Endothelial cell of umbilical vein (primary cell): ENCODE measurements at regions not wholly inside any gene's neighbourhood (a gene's known extent, or its start where the extent isn't known, plus 50 kb on each side); places are given as distances from the start of the nearest gene placed in this dataset.

Source experiments
- BruUV-seq: library from RNA; stranded (reverse); fragments of 400-500 nt; replicated peaks from 2 replicates; lab custom pipeline; 2021; lab: Mats Ljungman, UMichigan
- CTCF ChIA-PET: fragments of 300-600, 350-600 bp; sonication (Branson Sonifier 250); formaldehyde crosslinking; loops from one replicate; lab custom pipeline; 2021; ENCODE audit warnings: antibody characterized with exemption, inconsistent platforms; lab: Charles Lee
- POLR2A ChIA-PET: fragments of 300-600, 350-600 bp; sonication (Branson Sonifier 250); formaldehyde crosslinking; loops from one replicate; lab custom pipeline; 2021; ENCODE audit warnings: antibody characterized with exemption, inconsistent platforms; lab: Charles Lee
- DNase-seq: peaks from one replicate; pipeline ENCODE4 v3.0.0-alpha.2; 2011; ENCODE audit warnings: low read depth, low spot score
- FAIRE-seq: peaks from 2 replicates; lab custom pipeline; 2011; peaks lifted over from hg19 to GRCh38; lab: Jason Lieb, UNC
- H2AFZ ChIP-seq: 2 replicates; pipeline ENCODE4 v1.6.0; 2012; ENCODE audit warnings: low read depth, low read length, control low read depth, inconsistent platforms
- H3K27ac ChIP-seq: 2 replicates; pipeline ENCODE4 v1.5.1; 2011; ENCODE audit warnings: low read depth, mild to moderate bottlenecking, control low read depth, low read length, moderate library complexity; ENCODE audit not compliant: insufficient read depth
- H3K27me3 ChIP-seq, 2 experiments: 2 replicates each; pipeline versions ENCODE4 v1.6.0 to v1.6.1; 2011; ENCODE audit warnings: low read length in 2 of 2, mixed read lengths in 1 of 2; ENCODE audit not compliant: control insufficient read depth in 2 of 2, insufficient read depth in 2 of 2
- H3K36me3 ChIP-seq, 2 experiments: 2 replicates in 1 of 2; 3 replicates in 1 of 2; pipeline ENCODE4 v1.5.1; 2011; ENCODE audit warnings: low read length in 2 of 2, mild to moderate bottlenecking in 1 of 2, moderate library complexity in 1 of 2; ENCODE audit not compliant: control insufficient read depth in 2 of 2, insufficient read depth in 2 of 2; ENCODE audit errors: extremely low read depth in 1 of 2
- H3K4me1 ChIP-seq: 3 replicates; pipeline ENCODE4 v1.5.1; 2011; ENCODE audit warnings: mild to moderate bottlenecking, low read length; ENCODE audit not compliant: control insufficient read depth, insufficient read depth; ENCODE audit errors: extremely low read depth
- H3K4me2 ChIP-seq: 2 replicates; pipeline ENCODE4 v1.6.1; 2011; ENCODE audit warnings: low read length, control low read depth, mixed read lengths; ENCODE audit not compliant: insufficient read depth
- H3K4me3 ChIP-seq, 3 experiments: fragments of 200-600 bp in 1 of 3; sonication (generic), shearing (Covaris generic) in 1 of 3; replicated peaks in 1 of 3; 2 replicates each; pipeline ENCODE4 v1.5.1; 2011 to 2016; ENCODE audit warnings: control low read depth in 3 of 3, low read length in 3 of 3, mild to moderate bottlenecking in 2 of 3, inconsistent platforms in 1 of 3, low read depth in 1 of 3, moderate library complexity in 1 of 3; ENCODE audit not compliant: insufficient read depth in 1 of 3
- H3K79me2 ChIP-seq: 2 replicates; pipeline ENCODE4 v1.6.0; 2012; ENCODE audit warnings: low read length, inconsistent platforms; ENCODE audit not compliant: control insufficient read depth, insufficient read depth
- H3K9ac ChIP-seq: replicated peaks from 2 replicates; pipeline ENCODE3; 2011; ENCODE audit warnings: low read length, control low read depth; ENCODE audit not compliant: insufficient read depth; ENCODE audit errors: extremely low read depth
- H3K9me1 ChIP-seq: replicated peaks from 3 replicates; pipeline ENCODE4 v1.6.0; 2011; ENCODE audit warnings: mild to moderate bottlenecking, low read length; ENCODE audit not compliant: control insufficient read depth, insufficient read depth; ENCODE audit errors: extremely low read depth
- H3K9me3 ChIP-seq: replicated peaks from 2 replicates; pipeline ENCODE4 v1.5.1; 2012; ENCODE audit warnings: low read length, inconsistent platforms; ENCODE audit not compliant: control insufficient read depth, insufficient read depth
- H4K20me1 ChIP-seq: replicated peaks from 2 replicates; pipeline ENCODE3; 2011; ENCODE audit warnings: mild to moderate bottlenecking, low read length; ENCODE audit not compliant: control insufficient read depth, insufficient read depth; ENCODE audit errors: extremely low read depth
- CTCF ChIP-seq, 2 donors: IDR thresholded peaks; 1 replicate in 1 of 2; 2 replicates in 1 of 2; pipeline ENCODE4 v1.5.1; 2011; ENCODE audit warnings: low read length in 2 of 2, mild to moderate bottlenecking in 2 of 2, moderate library complexity in 2 of 2, control low read depth in 1 of 2, inconsistent platforms in 1 of 2, low read depth in 1 of 2; ENCODE audit not compliant: insufficient read depth in 1 of 2; ENCODE audit errors: extremely low read depth in 1 of 2
- EZH2 ChIP-seq: IDR thresholded peaks from 2 replicates; pipeline ENCODE4 v1.6.1; 2012; ENCODE audit warnings: borderline replicate concordance, low read depth, mild to moderate bottlenecking, moderate library complexity, low read length, inconsistent platforms; ENCODE audit not compliant: severe bottlenecking
- FOS ChIP-seq: IDR thresholded peaks from 2 replicates; pipeline ENCODE4 v1.6.1; 2011; ENCODE audit warnings: mild to moderate bottlenecking, low read length, moderate library complexity, borderline replicate concordance; ENCODE audit not compliant: insufficient read depth
- GATA2 ChIP-seq: IDR thresholded peaks from 2 replicates; pipeline ENCODE4 v1.7.0; 2011; ENCODE audit warnings: low read depth, mild to moderate bottlenecking, moderate library complexity, mixed read lengths, low read length; ENCODE audit not compliant: insufficient read length, insufficient read depth
- JUN ChIP-seq: IDR thresholded peaks from 2 replicates; pipeline ENCODE4 v1.6.1; 2011; ENCODE audit warnings: borderline replicate concordance, low read depth; ENCODE audit not compliant: insufficient read length, insufficient read depth
- MAX ChIP-seq: IDR thresholded peaks from 2 replicates; pipeline ENCODE4 v1.6.1; 2011; ENCODE audit not compliant: insufficient read depth, insufficient read length
- MYC ChIP-seq: IDR thresholded peaks from one replicate; pipeline ENCODE4 v1.6.1; 2011; ENCODE audit warnings: mild to moderate bottlenecking, low read depth, low read length
- POLR2A ChIP-seq: IDR thresholded peaks from 2 replicates; pipeline ENCODE4 v1.6.1; 2012; ENCODE audit warnings: low read depth, mild to moderate bottlenecking, control low read depth, low read length
- POLR2AphosphoS5 ChIP-seq: IDR thresholded peaks from 2 replicates; pipeline ENCODE4 v1.6.1; 2012; ENCODE audit warnings: low read depth, mild to moderate bottlenecking, control low read depth, low read length, moderate library complexity; ENCODE audit not compliant: insufficient read depth
- dilution Hi-C: fragments of 300-500 bp; cut with MboI; formaldehyde crosslinking; loops from one replicate; pipeline ENCODE4 v1.15.0; 2019; ENCODE audit warnings: low sequenced_read_pairs; ENCODE audit not compliant: extremely low pct_ligation_motif_present
- intact Hi-C: fragments of 100-400 bp; cut with micrococcal nuclease; formaldehyde crosslinking; loops from one replicate; pipeline ENCODE4 v1.10.0; 2022

- FAIRE-seq: no peak
- Histone ChIP-seq H3K27ac (no peak overlapping the region), H3K4me1 (no peaks in the 10 kb centered on the region), H3K9ac (no peak overlapping the region), H3K27me3 (no peaks in the 10 kb centered on the region), H3K9me1 (no peaks in the 10 kb centered on the region), H3K4me2 (no peak overlapping the region), H3K9me3 (no peaks in the 10 kb centered on the region), H3K79me2 (no peaks in the 10 kb centered on the region), H4K20me1 (no peaks in the 10 kb centered on the region), H3K4me3 (no peak overlapping the region), H2AFZ (no peak overlapping the region), H3K36me3 (no peaks in the 10 kb centered on the region)
- ChIA-PET POLR2A (no interaction called here), CTCF (no interaction called here)
- TF ChIP-seq CTCF (IDR thresholded peaks at IDR 0.05; ENCODE audit: extremely low read depth in 1 of 2, insufficient read depth in 1 of 2, low read depth in 1 of 2, low read length in 2 of 2): no peak
- TF ChIP-seq GATA2: no peak
- TF ChIP-seq POLR2AphosphoS5: no peak
- TF ChIP-seq FOS: no peak
- TF ChIP-seq POLR2A: no peak
- no peak for TF ChIP-seq JUN
- no peak for TF ChIP-seq EZH2
- TF ChIP-seq MAX: no peak
- no peak for TF ChIP-seq MYC
- dilution Hi-C loops (no loop called here), intact Hi-C loops (no loop called here)
- BruUV-seq: no TSS peak
- DNase-seq: no peak
Measured at GRCh38 chr3:104785947-104786346, 580.8 kb upstream of the ALCAM start.
